ENCODE measurements at regions not wholly inside any gene's neighbourhood (a gene's known extent, or its start where the extent isn't known, plus 50 kb on each side); places are given as distances from the start of the nearest gene placed in this dataset.

DNA sequence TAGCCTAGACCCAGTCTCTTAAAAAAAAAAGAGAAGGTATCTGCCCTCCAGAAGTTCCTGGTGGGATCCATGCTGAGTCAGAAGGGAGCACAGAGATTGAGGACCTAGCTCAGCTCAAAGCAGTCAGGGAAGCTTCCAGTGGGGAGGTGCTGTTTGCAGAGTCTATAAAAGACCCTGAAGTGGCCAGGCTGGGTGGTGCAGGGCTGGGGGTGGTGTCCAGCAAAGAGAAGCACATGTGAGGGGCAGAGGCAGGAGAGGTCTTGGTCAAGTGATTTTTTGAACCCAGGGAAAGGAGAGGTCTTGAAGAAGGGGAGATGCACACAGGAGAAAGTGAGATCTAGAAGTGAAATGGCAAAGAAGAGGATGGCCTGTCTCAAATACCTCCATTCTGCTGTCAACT is 130.4 kb upstream of the PODXL start:
- H3K14ac ChIP-seq (replicated peaks; ENCODE audit: low read depth, low read length) = no peak overlapping the region
- no TSS peak for BruUV-seq (replicated peaks)
- no peak overlapping the region for H3K18ac ChIP-seq (ENCODE audit: low read depth, low read length)
- no peak overlapping the region for H4K91ac ChIP-seq (ENCODE audit: insufficient read depth, low read depth, low read length)
- no peak overlapping the region for H4K5ac ChIP-seq (ENCODE audit: low read depth, low read length)
- dilution Hi-C loops (cut with HindIII; ENCODE audit: low sequenced_read_pairs, unreplicated experiment) = no loop called here
- intact Hi-C loops (cut with micrococcal nuclease) = loop anchor here (10.0 kb wide), 2 partner anchors 358 to 568 kb away; no protein-coding TSS in a partner anchor
- no peak overlapping the region for H3K4ac ChIP-seq (ENCODE audit: low read depth, low read length)
- no peaks in the 10 kb centered on the region for H3K36me3 ChIP-seq (ENCODE audit: control insufficient read depth, insufficient read depth, low read length)
- no peak overlapping the region for H2BK5ac ChIP-seq (ENCODE audit: low read depth, low read length, poor library complexity, severe bottlenecking)
- H3K9me3 ChIP-seq (ENCODE audit: control insufficient read depth, insufficient read depth, low read length) = no peaks in the 10 kb centered on the region
- no peak overlapping the region for H2BK120ac ChIP-seq (ENCODE audit: low read depth, low read length)
- no peaks in the 10 kb centered on the region for H3K4me1 ChIP-seq (ENCODE audit: control insufficient read depth, insufficient read depth, low read length)
- H3K4me2 ChIP-seq (ENCODE audit: low read depth, low read length) = no peak overlapping the region
- TF ChIP-seq RCOR1 (IDR thresholded peaks at IDR 0.05; ENCODE audit: insufficient replicate concordance, low read length) (no peak), POLR2A (IDR thresholded peaks at IDR 0.05; ENCODE audit: low read depth, low read length) (no peak), SMC3 (IDR thresholded peaks at IDR 0.05; ENCODE audit: low read depth, low read length) (no peak), FOS (IDR thresholded peaks at IDR 0.05; ENCODE audit: low read depth, low read length) (no peak), MAZ (IDR thresholded peaks at IDR 0.05; ENCODE audit: borderline replicate concordance, low read depth, low read length) (no peak)
- TF ChIP-seq, protein P1, sequence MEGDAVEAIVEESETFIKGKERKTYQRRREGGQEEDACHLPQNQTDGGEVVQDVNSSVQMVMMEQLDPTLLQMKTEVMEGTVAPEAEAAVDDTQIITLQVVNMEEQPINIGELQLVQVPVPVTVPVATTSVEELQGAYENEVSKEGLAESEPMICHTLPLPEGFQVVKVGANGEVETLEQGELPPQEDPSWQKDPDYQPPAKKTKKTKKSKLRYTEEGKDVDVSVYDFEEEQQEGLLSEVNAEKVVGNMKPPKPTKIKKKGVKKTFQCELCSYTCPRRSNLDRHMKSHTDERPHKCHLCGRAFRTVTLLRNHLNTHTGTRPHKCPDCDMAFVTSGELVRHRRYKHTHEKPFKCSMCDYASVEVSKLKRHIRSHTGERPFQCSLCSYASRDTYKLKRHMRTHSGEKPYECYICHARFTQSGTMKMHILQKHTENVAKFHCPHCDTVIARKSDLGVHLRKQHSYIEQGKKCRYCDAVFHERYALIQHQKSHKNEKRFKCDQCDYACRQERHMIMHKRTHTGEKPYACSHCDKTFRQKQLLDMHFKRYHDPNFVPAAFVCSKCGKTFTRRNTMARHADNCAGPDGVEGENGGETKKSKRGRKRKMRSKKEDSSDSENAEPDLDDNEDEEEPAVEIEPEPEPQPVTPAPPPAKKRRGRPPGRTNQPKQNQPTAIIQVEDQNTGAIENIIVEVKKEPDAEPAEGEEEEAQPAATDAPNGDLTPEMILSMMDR (conservative IDR thresholded peaks at IDR 0.05; ENCODE audit: low read depth, low read length) = no peak
- TF ChIP-seq, protein P2, sequence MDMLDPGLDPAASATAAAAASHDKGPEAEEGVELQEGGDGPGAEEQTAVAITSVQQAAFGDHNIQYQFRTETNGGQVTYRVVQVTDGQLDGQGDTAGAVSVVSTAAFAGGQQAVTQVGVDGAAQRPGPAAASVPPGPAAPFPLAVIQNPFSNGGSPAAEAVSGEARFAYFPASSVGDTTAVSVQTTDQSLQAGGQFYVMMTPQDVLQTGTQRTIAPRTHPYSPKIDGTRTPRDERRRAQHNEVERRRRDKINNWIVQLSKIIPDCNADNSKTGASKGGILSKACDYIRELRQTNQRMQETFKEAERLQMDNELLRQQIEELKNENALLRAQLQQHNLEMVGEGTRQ (IDR thresholded peaks at IDR 0.05; ENCODE audit: low read depth, low read length) = no peak
- TF ChIP-seq, protein P3, sequence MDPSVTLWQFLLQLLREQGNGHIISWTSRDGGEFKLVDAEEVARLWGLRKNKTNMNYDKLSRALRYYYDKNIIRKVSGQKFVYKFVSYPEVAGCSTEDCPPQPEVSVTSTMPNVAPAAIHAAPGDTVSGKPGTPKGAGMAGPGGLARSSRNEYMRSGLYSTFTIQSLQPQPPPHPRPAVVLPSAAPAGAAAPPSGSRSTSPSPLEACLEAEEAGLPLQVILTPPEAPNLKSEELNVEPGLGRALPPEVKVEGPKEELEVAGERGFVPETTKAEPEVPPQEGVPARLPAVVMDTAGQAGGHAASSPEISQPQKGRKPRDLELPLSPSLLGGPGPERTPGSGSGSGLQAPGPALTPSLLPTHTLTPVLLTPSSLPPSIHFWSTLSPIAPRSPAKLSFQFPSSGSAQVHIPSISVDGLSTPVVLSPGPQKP (IDR thresholded peaks at IDR 0.05; ENCODE audit: borderline replicate concordance, low read depth, low read length) = no peak
- no peak overlapping the region for H2AFZ ChIP-seq (replicated peaks; ENCODE audit: low read length, poor library complexity)
- no peak overlapping the region for H2AK9ac ChIP-seq (replicated peaks; ENCODE audit: low read depth, low read length, poor library complexity)
- H2BK15ac ChIP-seq (ENCODE audit: low read depth, low read length) = no peak overlapping the region
- no peaks in the 10 kb centered on the region for H3K79me1 ChIP-seq (ENCODE audit: low read depth in 1 of 2, low read length in 2 of 2)
- no peaks in the 10 kb centered on the region for H3K9me1 ChIP-seq (ENCODE audit: insufficient read depth, low read length)
- H4K8ac ChIP-seq (ENCODE audit: low read depth in 2 of 2, low read length in 2 of 2) = no peak overlapping the region
- no peak overlapping the region for H3K27ac ChIP-seq (ENCODE audit: insufficient read depth, low read length)
- POLR2A ChIA-PET (ENCODE audit: unreplicated experiment) = no interaction called here
- H3K27me3 ChIP-seq (ENCODE audit: control insufficient read depth, insufficient read depth, low read length) = peaks cover 43% of the 10 kb centered on the region
- H3K23ac ChIP-seq (ENCODE audit: low read depth, low read length) = no peak overlapping the region
- CTCF ChIA-PET = no interaction called here
- no peak overlapping the region for H2BK20ac ChIP-seq (ENCODE audit: low read depth, low read length)
- H3K9ac ChIP-seq (ENCODE audit: low read depth, low read length) = no peak overlapping the region
- ATAC-seq (ENCODE audit: low read depth) (no peak), DNase-seq (no peak)
- no peak overlapping the region for H3K4me3 ChIP-seq (ENCODE audit: insufficient read depth, low read depth, low read length)
- no peak overlapping the region for H3K56ac ChIP-seq (ENCODE audit: extremely low read depth, insufficient read depth, low read length)
- in situ Hi-C loops (cut with MboI; ENCODE audit: low sequenced_read_pairs) = no loop called here
- 0 out of 2 replicates have a peak, but pooled peaks cover 5% of the 10 kb centered on the region for H4K20me1 ChIP-seq (ENCODE audit: insufficient read depth, low read length)
- no peak overlapping the region for H2AK5ac ChIP-seq (ENCODE audit: low read depth, low read length)

All from IMR-90 (cell line).